Activated CD4-positive, alpha-beta T cell treated with anti-CD3 and anti-CD28 coated beads for 36 hours (primary cell): ENCODE measurements at regions not wholly inside any gene's neighbourhood (a gene's known extent, or its start where the extent isn't known, plus 50 kb on each side); places are given as distances from the start of the nearest gene placed in this dataset.

Experiments
- ATAC-seq: fragments of 200-7000 bp; cut with Tn5 transposase; one replicate; pipeline ENCODE4 v1.10.0; 2021; ENCODE audit warnings: mild to moderate bottlenecking, moderate library complexity
- CTCF ChIA-PET: fragments of 350-600 bp; sonication (Branson Sonifier 250); formaldehyde crosslinking; loops from one replicate; lab custom pipeline; 2021; ENCODE audit warnings: antibody characterized with exemption; lab: Charles Lee
- POLR2A ChIA-PET: fragments of 350-600 bp; sonication (Branson Sonifier 250); formaldehyde crosslinking; loops from one replicate; lab custom pipeline; 2021; ENCODE audit warnings: antibody characterized with exemption, inconsistent platforms; lab: Charles Lee
- DNase-seq: peaks from one replicate; pipeline ENCODE4 v3.0.0-alpha.2; 2020
- H3K27ac Mint-ChIP-seq: one replicate; pipeline ENCODE4 v1.8.0; 2021; ENCODE audit warnings: mixed read lengths
- H3K27me3 Mint-ChIP-seq: one replicate; pipeline ENCODE4 v1.8.0; 2021; ENCODE audit warnings: mixed read lengths
- H3K36me3 Mint-ChIP-seq: one replicate; pipeline ENCODE4 v1.8.0; 2021; ENCODE audit warnings: low read depth, mixed read lengths
- H3K4me1 Mint-ChIP-seq: one replicate; pipeline ENCODE4 v1.8.0; 2021; ENCODE audit warnings: mixed read lengths
- H3K4me3 Mint-ChIP-seq: one replicate; pipeline ENCODE4 v1.8.0; 2021; ENCODE audit warnings: mild to moderate bottlenecking, moderate library complexity, mixed read lengths
- H3K9me3 Mint-ChIP-seq: one replicate; pipeline ENCODE4 v1.8.0; 2021; ENCODE audit warnings: low read depth, mixed read lengths
- intact Hi-C, 2 experiments: fragments of 100-400 bp; cut with DNase I in 1 of 2; cut with micrococcal nuclease in 1 of 2; formaldehyde crosslinking; loops; one replicate each; pipeline versions ENCODE4 v1.14.2 to v1.15.1; 2022 to 2024; cut with DNase I, micrococcal nuclease

DNA sequence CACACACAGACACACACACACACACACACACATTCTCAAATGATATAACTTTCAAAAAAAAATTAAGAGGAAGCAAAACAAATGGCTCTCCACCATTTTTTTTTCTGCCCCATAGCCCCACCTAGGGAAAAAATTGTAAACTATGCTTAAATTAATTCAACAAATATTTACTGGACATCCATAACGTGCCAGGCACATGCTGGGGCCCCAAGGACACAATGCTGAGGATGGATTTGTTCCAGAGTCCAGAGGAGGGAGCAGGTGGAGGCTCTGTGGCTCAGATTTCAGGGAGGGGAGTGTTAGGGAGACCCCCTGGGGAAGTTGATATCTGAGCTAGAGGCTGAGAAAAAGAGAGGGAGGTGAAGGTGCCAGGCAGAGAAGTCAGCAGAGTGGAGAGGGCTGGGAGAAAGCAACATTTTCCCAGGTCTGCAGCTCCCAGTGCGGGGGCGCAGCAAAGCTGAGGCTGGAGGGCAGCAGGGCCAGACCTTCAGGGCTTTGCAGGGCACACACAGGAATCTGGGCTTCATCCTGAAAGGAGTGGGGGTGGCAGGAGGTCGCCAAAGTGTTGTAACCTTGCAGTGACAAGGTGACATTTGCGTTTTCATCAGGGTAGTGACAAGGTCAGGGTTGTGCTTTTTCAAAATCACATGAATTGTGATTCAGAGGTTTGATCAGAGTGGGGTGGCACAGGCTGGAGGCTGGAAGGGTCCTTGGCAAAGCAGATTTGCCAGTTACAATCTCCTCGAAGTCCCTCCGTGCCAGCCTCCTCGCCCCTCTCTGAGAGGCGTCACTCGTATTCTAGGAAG is 261.6 kb downstream of the WDR11 start:
- peaks cover 5% of the 10 kb centered on the region for H3K27me3 Mint-ChIP-seq
- no peaks in the 10 kb centered on the region for H3K36me3 Mint-ChIP-seq
- ChIA-PET CTCF (no interaction called here), POLR2A (no interaction called here)
- H3K27ac Mint-ChIP-seq, result no peak overlapping the region
- H3K9me3 Mint-ChIP-seq, result peaks cover 11% of the 10 kb centered on the region
- ATAC-seq (no peak), DNase-seq (no peak)
- no peak overlapping the region for H3K4me3 Mint-ChIP-seq
- no peaks in the 10 kb centered on the region for H3K4me1 Mint-ChIP-seq
- intact Hi-C loops, result no loop called here

DNA sequence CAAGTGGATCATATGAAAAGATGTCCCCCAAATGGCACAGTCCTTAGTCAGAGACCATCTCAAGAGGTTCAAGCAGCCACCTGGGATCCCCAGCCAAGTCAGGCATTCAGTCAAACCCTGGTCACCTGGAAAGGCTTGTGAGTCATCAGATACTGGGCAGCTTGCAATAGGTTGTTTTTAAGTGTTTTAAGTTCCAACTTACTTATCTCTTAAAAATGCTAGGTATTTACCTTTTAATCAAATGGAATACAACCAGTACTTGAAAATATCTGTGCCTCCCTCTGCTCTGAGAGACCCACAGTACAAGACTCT is 262.2 kb downstream of the WDR11 start:
- DNase-seq (no peak), ATAC-seq (no peak)
- Mint-ChIP-seq H3K4me1 (no peaks in the 10 kb centered on the region), H3K4me3 (no peak overlapping the region), H3K9me3 (peaks cover 11% of the 10 kb centered on the region), H3K27ac (no peak overlapping the region), H3K36me3 (no peaks in the 10 kb centered on the region), H3K27me3 (peaks cover 5% of the 10 kb centered on the region)
- ChIA-PET POLR2A (no interaction called here), CTCF (no interaction called here)
- intact Hi-C loops, result no loop called here

GRCh38 chr10:121113911-121114310 is 262.7 kb downstream of the WDR11 start:
- H3K36me3 Mint-ChIP-seq, result no peaks in the 10 kb centered on the region
- H3K4me1 Mint-ChIP-seq, result no peaks in the 10 kb centered on the region
- intact Hi-C loops, result no loop called here
- H3K9me3 Mint-ChIP-seq, result peaks cover 11% of the 10 kb centered on the region
- peaks cover 5% of the 10 kb centered on the region for H3K27me3 Mint-ChIP-seq
- H3K4me3 Mint-ChIP-seq, result no peak overlapping the region
- POLR2A ChIA-PET, result interaction anchor here (0.7 kb wide), 1 partner anchor 682 kb away, joined by 3 read pairs; no protein-coding TSS in a partner anchor
- CTCF ChIA-PET, result no interaction called here
- ATAC-seq (no peak), DNase-seq (no peak)
- no peak overlapping the region for H3K27ac Mint-ChIP-seq

GRCh38 chr10:121115154-121115553 is 264.0 kb downstream of the WDR11 start:
- H3K27me3 Mint-ChIP-seq, result peaks cover 2% of the 10 kb centered on the region
- CTCF ChIA-PET, result interaction anchor here (1.1 kb wide), 1 partner anchor 17 kb away, joined by 3 read pairs; no protein-coding TSS in a partner anchor
- intact Hi-C loops, result no loop called here

GRCh38 chr10:121121462-121121861 is 270.3 kb downstream of the WDR11 start:
- ChIA-PET CTCF (no interaction called here), POLR2A (no interaction called here)
- Mint-ChIP-seq H3K27ac (no peak overlapping the region), H3K4me1 (no peaks in the 10 kb centered on the region), H3K36me3 (no peaks in the 10 kb centered on the region), H3K4me3 (no peak overlapping the region), H3K9me3 (no peaks in the 10 kb centered on the region), H3K27me3 (no peaks in the 10 kb centered on the region)
- no peak for ATAC-seq
- intact Hi-C loops, result no loop called here
- DNase-seq, result no peak

More at GRCh38 chr10:121115154-121115553, 264.0 kb downstream of the WDR11 start:
- Mint-ChIP-seq H3K4me1 (no peaks in the 10 kb centered on the region), H3K36me3 (no peaks in the 10 kb centered on the region), H3K9me3 (peaks cover 11% of the 10 kb centered on the region), H3K27ac (no peak overlapping the region), H3K4me3 (no peak overlapping the region)
- DNase-seq, result no peak
- POLR2A ChIA-PET, result no interaction called here
- no peak for ATAC-seq

GRCh38 chr10:121127151-121127906 is 276.2 kb downstream of the WDR11 start:
- no peak overlapping the region for H3K4me3 Mint-ChIP-seq
- H3K4me1 Mint-ChIP-seq, result no peaks in the 10 kb centered on the region
- ATAC-seq, result no peak
- CTCF ChIA-PET, result no interaction called here
- no peaks in the 10 kb centered on the region for H3K36me3 Mint-ChIP-seq
- POLR2A ChIA-PET, result no interaction called here
- intact Hi-C loops, result no loop called here
- peaks cover 3% of the 10 kb centered on the region for H3K27me3 Mint-ChIP-seq
- DNase-seq, result no peak
- H3K9me3 Mint-ChIP-seq, result no peaks in the 10 kb centered on the region
- no peak overlapping the region for H3K27ac Mint-ChIP-seq

DNA sequence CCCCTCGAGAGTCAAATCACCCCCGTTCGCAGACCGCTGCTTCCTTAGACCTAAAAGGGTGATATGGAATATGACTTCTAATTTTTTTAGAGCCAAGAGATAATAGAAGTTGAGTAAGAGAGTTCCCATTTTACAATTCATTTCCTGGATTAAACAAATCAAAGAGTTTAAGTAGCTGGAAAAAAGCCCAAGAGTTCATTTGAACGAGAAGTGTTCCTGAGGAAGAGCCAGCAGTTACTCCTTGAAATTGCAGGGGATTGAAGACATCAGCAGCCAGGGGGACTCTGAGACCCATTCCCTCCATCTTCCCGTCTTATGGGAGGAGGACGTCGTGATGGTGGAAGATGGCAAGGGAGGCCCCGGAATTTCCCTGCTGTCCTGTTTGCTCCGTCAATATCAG is 277.0 kb downstream of the WDR11 start:
- Mint-ChIP-seq H3K27ac (no peak overlapping the region), H3K9me3 (no peaks in the 10 kb centered on the region), H3K36me3 (no peaks in the 10 kb centered on the region), H3K4me3 (no peak overlapping the region), H3K4me1 (no peaks in the 10 kb centered on the region), H3K27me3 (peaks cover 3% of the 10 kb centered on the region)
- no peak for DNase-seq
- CTCF ChIA-PET, result no interaction called here
- POLR2A ChIA-PET, result no interaction called here
- ATAC-seq, result no peak
- intact Hi-C loops, result no loop called here

- Mint-ChIP-seq H3K9me3 (no peaks in the 10 kb centered on the region), H3K4me3 (no peak overlapping the region), H3K36me3 (no peaks in the 10 kb centered on the region), H3K27ac (no peak overlapping the region), H3K4me1 (no peaks in the 10 kb centered on the region), H3K27me3 (peaks cover 3% of the 10 kb centered on the region)
- ChIA-PET POLR2A (no interaction called here), CTCF (no interaction called here)
- DNase-seq (no peak), ATAC-seq (no peak)
- intact Hi-C loops, result no loop called here
These were observed 278.1 kb downstream of the WDR11 start for GRCh38 chr10:121129266-121129665.

GRCh38 chr10:121130382-121130781 is 279.2 kb downstream of the WDR11 start:
- no peaks in the 10 kb centered on the region for H3K9me3 Mint-ChIP-seq
- ChIA-PET CTCF (no interaction called here), POLR2A (no interaction called here)
- no peaks in the 10 kb centered on the region for H3K36me3 Mint-ChIP-seq
- H3K27ac Mint-ChIP-seq, result no peak overlapping the region
- intact Hi-C loops, result no loop called here
- H3K27me3 Mint-ChIP-seq, result peaks cover 3% of the 10 kb centered on the region
- ATAC-seq, result no peak
- DNase-seq, result no peak
- no peaks in the 10 kb centered on the region for H3K4me1 Mint-ChIP-seq
- H3K4me3 Mint-ChIP-seq, result no peak overlapping the region

- intact Hi-C loops, result no loop called here
- Mint-ChIP-seq H3K27ac (no peak overlapping the region), H3K9me3 (no peaks in the 10 kb centered on the region), H3K36me3 (no peaks in the 10 kb centered on the region), H3K4me1 (no peaks in the 10 kb centered on the region), H3K4me3 (no peak overlapping the region), H3K27me3 (peaks cover 3% of the 10 kb centered on the region)
- POLR2A ChIA-PET, result no interaction called here
- ATAC-seq (no peak), DNase-seq (no peak)
- CTCF ChIA-PET, result interaction anchor here (0.6 to 1.4 kb wide), 2 partner anchors 16 to 243 kb away, joined by 3 read pairs; no protein-coding TSS in a partner anchor
These were observed 279.9 kb downstream of the WDR11 start for GRCh38 chr10:121131014-121131413.

DNA sequence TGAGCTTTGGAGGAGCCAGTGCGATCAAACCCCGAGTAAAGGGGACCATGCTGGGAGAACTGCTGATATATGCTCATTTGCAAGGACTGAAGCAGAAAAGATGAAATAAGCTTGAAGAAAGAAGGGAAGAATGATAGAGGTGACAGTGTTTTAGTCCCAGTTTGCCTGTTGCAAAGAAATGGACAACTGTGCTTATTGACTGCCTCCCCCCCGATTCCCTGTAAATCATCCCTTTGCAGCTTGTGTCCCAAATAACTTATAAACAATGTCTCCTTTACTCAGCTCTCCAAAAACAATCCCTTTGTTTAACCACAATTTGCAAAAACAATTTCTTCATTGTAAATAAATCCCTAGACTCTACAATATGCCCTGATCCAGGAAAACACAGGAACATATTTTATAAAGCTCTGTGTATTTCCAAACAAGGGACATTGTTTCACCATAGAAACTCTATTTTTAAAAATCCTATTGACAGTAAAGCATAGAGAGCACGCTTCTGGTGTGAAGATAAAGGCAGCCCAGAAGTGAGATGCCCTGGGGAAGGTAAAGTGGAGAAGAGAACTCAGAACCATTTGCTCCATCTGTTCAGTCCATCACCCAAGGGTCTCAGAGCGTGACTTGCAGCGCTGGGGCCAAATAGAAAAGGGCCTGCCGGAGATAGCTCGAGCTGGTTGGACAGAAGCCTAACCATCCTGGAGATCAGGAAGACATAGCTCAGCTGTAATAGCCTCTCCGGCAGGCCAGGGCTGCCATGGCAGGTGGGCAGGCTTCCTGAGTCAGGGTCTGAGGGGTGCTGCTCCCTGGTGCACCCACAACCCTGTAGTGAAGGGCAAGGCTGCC is 280.5 kb downstream of the WDR11 start:
- Mint-ChIP-seq H3K9me3 (no peaks in the 10 kb centered on the region), H3K27ac (no peak overlapping the region), H3K4me1 (no peaks in the 10 kb centered on the region), H3K27me3 (peaks cover 3% of the 10 kb centered on the region), H3K36me3 (no peaks in the 10 kb centered on the region), H3K4me3 (no peak overlapping the region)
- ATAC-seq, result no peak
- intact Hi-C loops, result no loop called here
- no peak for DNase-seq
- ChIA-PET POLR2A (no interaction called here), CTCF (interaction anchor here (0.6 to 1.4 kb wide), 3 partner anchors 17 to 242 kb away, joined by 3 read pairs; no protein-coding TSS in a partner anchor)
